Activated CD4-positive, alpha-beta T cell treated with anti-CD3 and anti-CD28 coated beads, Interleukin-2, amount 50 U/mL, for 16 hours (primary cell): ENCODE measurements at regions not wholly inside any gene's neighbourhood (a gene's known extent, or its start where the extent isn't known, plus 50 kb on each side); places are given as distances from the start of the nearest gene placed in this dataset.

Source experiments
- DNase-seq: peaks from one replicate; pipeline ENCODE4 v3.0.0-alpha.2; 2020

DNA sequence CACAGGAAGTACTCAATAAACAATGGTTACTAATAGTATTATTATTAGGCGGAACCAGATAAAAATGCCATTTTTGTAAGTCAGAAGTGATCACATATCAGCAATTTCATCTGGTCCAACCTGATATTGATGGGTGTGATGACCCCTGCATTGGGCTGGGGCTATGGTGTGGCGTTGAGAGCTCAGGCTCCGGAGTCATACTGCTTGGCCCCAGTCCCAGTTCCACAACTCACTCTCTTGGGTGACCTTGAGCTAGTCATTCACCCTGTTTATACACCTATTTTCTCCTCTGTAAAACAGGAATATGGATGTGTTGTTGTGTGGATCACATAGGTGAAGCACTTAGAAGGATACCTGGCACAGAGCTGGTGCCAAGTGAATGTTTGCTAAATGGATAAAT lies 229.4 kb upstream of the POU3F1 start:
- DNase-seq, result no peak

DNA sequence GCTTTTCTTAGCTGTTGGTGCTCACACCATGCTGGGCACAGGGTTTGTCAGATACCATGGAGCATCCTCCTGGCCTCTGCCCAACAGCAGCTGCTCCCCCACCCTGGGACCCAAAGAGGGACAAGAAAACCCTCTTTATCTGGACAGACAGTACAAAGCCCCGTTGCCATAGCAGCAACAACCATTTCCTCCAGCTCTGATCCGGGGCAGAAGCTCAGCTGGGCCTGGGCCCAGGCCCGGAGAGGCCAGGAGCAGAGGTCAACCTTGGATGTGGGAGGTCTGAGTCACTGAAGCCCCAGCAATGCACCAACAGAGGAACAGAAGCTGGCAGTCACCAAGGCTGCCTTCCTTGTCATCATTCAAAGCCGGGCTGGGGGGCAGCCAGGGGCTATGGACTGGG lies 228.4 kb upstream of the POU3F1 start:
- no peak for DNase-seq

DNA sequence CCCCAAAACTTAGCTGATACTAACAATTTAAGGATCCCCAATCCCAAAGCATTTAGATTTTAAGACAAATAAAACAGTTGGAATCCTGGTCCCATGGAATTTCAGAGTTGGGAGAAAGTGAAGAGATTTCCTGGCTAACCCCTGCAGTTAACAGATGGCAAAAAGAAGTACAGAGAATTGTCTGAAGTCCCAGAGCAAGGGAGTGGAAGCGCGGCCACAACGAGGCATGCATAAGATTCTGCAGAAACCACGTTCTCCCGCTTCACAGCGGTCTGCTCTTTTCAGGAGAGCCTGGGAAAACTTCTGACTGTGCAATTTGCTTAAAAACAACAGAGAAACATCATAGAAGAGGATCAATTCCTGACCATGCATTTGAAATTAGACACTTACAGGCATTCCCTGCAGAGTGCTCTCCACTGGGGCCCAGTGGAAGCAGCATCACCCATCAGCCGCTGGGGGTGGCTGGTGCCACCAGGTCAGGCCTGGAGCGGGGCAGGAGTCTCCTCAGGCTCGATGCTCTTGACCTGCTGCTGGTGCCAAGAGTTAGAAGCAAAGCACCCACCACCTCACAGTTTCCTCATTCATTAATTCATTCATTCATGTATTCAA lies 226.7 kb upstream of the POU3F1 start:
- no peak for DNase-seq

DNA sequence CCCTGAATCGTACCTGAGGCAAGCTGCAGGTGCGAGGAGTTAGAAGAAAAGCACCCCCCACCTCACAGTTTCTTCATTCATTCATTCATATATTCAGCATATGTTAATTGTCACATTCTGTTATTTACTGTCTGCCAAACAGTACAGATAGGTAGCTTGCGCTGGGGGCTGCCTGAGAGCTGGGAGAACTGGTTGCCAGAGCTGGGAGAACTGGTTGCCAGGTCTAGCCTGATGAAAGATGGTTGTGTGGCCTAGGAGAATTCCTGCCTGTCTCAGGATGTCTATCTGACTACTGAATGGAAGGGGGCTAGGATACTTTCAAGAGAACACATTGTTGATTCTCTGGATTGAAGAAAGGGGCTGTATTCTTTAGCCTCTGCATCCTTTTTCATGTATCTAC lies 225.9 kb upstream of the POU3F1 start:
- no peak for DNase-seq

DNA sequence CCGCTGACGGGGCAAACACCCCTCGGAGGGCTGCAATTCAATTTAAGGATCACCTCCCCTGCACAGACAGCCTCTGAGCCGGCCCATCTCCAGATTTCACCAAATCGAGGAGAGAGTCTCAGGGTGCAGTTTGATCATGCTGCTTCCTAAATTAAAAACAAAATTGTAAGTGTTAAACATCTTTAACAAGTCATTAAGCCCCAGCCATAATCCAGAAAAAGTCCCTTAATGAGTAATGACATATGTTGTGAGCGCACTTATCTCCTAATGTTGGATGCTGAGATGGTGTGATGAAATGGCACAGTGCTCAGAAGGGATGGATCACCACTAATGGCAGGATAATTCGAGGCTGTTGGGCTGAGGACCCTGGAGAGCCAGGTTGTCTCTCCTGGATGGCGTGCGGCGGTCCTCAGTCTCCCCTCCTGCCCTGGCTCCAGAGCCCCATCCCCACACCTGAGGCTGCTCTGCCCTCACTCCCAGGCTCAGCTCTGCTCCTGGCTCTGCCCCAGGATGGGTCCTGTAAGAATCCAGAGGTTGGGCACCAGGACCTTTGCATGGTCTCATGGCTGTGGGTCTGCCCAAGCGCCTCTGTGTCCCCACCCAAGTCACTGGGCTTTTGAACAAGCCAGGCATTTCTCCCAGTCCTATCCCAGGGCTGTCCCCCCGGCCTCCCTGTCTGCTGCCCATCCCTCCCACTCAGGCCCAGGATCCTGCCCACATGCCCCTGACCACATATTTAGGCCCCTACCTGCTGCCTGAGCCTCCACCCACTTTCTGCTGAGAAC lies 224.4 kb upstream of the POU3F1 start:
- DNase-seq, result no peak

DNA sequence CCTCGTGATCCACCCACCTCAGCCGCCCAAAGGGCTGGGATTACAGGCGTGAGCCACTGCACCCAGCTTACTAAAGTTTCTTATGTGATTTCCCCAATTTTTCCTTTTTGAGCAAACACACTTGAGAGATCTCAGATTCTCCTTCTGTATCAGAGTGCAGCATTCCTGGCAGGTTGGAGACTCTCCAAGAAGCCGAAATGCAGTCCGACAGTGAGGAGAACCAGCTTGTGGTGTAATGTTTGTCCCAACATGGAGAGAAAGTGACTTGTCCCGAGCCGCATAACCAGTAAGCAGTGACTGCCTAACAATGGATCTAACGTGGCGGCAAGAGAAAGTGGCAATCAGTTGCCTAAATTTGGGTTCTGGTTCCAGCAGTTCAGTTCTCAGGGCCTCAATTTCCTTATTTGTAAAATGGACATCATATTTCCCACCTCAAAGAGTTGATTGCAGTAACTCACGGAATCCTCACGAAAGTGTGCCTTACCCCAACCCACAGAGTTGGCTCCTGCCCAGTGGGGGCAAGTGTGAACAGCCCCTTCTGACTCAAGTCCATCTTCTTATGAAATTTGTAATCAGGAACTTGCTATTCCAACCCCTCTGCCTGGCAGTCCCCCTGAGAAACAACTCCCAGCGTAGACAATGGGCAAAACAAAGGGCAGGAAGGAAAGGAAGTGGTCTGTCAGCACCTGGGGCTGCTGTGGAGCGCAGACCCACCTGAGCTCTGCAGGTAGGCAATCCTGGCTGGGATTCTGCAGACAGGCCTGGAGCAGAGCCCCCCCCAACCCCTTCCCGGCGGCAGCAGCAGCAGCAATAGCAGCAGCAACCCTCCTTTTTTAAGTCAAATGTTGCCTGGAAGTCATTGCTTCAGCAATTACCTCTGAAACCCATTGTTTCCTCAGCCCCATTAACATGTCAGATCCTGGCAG lies 223.6 kb upstream of the POU3F1 start:
- DNase-seq, result no peak

DNA sequence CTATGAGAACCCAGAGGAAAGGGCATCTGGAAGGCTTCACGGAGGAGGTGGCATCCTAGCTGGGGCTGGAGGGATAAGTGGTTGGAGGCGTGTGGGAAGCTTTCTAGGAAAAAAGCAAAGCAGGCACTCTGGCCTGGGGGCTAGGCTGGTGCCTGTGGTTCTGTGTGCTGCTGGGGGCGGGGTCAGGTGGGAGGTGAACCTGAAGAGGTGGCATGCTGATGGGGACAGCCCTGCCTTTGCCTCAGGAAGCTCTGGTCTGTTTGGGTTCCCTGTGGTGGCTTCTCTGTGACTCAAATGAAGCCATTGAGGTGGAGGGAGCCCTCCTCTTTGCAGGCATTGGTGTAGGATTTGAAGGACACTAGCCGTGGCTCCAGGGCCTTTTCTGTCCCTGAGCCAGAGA lies 221.6 kb upstream of the POU3F1 start:
- no peak for DNase-seq

DNA sequence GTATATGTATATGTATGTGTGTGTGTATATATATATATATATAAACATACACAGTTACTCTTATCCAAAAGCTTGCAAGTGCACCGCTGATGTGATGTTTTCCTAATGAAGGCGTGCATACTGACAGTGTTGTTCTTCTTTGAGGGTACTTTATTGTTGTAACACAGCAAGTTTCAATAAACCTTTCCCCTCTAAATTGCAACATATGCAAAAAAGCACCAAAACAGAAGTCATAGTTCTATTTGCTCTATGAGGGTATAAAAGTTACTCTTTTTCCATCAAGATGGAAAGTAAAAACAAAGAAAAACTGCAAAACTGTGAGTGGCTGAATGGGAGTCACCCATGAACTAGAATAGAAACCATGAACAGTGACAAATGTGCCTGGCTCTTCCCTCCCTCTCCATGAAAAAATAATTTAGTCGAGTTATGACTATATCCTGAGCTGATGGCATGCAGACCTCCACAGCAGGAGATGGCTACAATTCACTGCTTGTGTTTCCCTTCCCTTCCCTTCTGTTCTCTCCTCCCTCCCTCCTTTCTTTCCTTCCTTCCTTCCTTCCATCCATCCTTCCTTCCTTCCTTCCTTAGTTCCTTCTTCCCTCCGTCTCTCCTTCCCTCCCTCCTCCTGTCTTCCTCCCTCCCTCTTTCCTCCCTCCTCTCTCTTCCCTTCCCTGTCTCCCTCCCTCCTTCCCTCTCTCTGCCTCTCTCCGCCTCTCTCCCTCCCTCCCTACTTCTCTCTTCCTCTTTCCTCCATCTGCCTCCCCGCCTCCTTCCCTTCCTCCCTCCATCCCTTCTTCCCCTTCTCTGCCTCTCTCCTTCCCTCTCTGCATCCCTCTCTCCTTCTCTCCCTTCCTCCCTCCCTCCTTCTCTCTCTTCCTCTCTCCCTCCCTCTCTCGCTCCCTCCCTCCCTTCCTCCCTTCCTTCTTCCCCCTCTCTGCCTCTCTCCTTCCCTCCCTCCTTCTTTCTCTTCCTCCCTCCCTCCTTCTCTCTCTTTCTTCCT lies 220.7 kb upstream of the POU3F1 start:
- no peak for DNase-seq

DNA sequence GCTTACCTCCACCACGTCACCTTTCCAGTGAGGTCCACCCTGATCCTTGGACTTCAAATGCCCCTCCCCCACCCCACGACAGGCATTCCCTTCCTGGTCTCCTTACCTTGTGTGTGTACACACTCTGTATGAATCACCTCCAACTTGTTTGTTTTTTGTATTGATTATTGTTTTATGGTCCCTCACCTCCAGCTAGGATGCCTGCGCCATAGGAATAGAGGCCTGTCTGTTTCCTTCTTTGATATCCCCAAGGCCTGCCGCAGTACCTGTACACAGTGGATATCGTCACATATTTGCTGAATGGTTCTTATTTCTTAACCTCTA lies 219.6 kb upstream of the POU3F1 start:
- no peak for DNase-seq

DNA sequence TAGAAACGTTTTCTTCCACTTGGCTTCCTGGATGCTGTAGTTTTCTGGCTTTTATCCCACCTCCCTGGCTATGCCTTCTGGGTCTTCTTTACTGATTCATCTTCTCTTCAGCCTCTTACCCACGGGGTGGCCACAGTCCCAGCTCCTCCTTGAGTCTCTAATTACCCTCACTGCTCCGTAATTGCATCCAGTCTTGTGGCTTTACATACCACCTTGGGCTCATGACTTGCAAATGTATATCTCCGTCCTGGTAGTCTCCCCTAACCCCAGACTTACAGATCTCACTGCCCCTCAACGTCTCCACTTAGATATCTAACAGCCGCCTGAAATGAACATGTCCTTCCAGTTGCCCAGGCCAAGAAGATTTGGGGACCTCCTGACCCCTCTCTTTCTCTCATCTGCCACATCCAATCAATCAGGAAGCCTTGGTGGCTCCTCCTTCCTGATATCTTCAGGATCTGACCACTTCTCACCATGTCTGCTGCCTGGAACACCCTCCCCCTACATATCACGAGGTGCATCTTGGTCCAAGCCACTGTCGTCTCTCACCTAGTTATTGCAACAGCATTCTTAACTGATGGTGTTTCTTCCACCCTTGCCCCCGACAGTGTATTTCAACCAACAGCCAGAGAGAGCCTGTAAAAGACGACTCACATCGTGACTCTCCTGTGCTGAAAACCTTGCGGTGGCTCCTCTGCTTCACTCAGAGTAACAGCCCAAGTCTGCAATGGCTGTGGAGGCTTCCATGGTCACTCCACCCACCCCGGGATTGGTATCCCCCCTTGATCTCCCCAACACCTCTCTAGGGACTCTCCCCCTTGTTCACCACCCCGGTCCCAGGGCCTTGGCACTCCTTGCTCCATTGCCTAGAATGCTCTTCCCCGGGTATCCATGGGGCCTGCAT lies 219.0 kb upstream of the POU3F1 start:
- DNase-seq, result no peak

DNA sequence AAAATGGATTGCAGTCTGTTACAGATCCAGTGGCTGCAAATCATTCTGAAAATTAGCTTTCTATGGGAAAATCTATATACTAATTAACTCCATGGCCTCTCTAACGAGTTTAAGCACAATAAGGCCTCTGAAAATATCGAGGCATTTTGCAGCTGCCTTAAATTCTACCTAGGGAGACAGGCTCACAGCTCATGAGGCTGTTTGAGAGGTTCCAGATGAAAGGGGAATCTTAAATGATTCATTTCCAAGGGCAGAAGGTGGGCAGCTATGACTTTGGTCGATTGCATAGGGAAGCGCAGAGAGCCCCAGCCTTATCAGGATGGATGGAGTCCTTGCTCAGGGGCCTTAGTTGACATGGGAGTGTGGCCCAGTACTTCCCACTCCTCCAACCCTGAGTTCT lies 216.8 kb upstream of the POU3F1 start:
- no peak for DNase-seq

DNA sequence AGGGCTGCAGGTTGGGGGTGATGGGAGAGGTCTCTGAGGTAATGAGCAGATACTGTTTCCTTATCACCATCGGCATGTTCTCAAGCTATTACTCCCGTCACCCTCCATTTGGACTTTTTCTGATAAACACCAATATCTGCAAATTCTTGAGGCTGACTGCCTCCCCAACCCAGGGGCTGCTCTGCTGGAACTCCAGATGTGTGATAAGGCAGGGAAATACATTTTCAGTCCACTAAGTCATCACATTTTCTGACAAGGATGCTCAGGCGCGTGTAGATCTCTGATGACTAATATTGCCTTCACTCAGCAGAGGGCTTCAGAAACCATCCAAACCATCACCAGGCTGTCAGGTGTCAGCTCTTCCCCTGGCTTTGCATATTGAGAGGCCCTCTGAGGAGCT lies 215.0 kb upstream of the POU3F1 start:
- DNase-seq, result no peak

DNA sequence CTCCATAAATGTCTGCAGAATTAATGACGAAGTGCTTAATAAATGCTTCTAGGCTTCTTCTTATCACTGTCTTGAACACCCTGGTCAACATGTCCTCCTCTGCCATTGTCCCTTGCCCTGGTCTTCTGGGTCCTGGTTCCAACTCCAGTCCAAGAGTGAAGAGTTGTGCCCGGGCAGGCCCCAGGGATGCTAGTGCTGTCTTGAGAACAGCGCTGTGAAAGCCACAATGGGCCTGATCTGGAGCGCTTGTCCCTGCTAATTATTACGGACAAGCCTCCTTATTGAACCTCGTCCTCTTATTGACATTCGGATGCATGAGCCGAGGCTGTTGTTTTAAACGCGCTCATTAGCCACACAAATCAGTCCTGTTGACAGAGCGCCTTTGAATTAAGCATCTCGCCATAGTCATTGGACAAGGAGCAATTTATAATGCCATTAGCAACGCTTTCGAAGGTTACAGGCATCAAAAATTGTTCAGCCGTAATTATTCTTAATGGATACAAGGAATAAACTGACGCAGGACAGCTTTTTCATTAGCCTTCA lies 211.6 kb upstream of the POU3F1 start:
- DNase-seq, result no peak

DNA sequence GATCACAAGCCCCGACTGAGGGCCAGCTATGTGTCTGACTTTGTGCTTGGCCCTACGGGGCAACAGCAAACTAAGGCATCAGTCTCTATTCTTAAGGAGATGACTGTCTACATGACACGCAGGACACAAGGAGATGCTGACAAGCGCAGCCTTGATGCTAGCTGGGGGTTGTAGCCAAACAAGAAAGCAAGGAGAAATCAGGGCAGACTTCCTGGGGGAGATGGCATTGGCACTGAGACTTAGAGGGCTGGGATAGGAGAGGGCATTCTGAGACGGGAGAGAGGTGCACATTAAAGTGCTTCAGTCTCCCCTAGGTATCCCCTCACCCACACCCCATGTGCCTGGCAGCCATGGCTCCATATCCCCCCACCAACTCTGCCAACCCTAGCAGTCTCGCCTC lies 210.8 kb upstream of the POU3F1 start:
- DNase-seq, result no peak

DNA sequence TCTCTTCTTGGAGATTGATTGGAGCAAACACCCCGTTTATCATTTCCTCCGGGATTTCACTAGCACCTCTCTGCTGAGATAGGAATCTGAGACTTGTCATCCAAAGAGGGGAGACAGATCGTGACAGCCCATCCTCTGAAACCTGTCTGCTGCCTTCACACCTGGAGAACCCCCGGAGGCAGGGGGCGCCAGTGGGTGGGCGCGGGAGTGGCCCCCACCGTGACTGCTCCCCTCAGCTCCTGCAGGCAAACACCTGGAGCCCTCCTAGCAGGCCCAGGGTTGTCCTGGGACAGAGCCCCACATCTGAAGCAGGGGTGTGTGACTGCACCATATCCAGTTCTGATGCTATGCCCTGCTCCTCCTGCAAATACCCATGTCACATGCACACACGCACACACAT lies 209.5 kb upstream of the POU3F1 start:
- no peak for DNase-seq

DNA sequence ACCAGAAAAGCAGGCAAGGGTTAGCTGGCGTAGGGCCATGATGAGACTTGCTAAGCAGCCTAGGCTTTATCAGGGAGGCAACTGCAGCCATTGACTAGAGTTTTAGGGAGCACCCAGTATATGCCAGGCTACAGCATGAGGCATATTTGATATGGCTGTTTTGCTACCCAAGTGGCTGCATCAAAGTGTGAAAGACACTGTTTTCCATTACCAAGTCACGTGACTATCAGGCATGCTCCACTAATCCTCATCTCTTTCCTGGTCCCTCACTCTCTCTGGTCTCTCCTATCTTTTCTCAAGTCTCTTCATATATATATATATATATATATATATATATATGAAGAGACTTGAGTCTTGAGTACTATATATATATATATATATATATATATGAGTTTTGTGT lies 206.7 kb upstream of the POU3F1 start:
- DNase-seq, result no peak

DNA sequence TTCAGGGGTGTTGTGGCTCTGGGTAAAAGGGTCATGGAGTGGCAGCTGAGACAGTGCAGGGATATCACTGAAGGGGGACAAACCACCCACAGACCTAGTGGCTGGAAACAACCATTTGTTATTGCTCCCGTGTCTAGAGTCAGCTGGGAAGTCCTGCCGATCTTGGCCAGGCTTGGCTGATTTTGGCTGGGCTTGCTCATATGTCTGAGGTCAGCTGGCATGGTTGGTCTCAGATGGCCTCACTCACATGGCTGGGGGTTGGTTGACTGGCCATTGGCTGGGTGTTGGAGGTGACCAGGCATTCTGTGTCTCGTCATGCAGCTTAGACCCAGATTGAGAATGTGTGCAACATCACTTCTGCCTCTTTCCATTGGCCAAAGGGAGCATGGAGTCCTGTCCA lies 203.8 kb upstream of the POU3F1 start:
- no peak for DNase-seq

DNA sequence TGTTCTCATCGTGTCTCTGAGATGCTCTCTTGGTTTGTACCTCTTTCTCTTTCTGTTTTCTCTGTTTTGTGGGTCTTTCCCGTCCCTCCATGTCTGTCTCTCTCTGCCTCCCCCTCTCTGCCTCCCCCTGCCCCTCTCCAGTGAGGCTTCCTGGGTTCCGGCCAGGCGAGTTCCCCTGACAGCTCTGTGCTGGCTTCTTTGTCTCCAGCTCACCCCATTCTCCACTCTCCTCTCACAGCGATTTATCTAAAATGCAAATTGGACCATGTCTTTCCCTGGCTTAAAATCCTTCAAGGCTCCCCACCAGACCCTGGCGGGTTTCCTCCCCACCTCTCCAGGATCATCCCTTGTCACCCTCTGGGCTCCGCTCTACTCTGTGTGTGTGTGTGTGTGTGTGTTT lies 202.4 kb upstream of the POU3F1 start:
- no peak for DNase-seq

DNA sequence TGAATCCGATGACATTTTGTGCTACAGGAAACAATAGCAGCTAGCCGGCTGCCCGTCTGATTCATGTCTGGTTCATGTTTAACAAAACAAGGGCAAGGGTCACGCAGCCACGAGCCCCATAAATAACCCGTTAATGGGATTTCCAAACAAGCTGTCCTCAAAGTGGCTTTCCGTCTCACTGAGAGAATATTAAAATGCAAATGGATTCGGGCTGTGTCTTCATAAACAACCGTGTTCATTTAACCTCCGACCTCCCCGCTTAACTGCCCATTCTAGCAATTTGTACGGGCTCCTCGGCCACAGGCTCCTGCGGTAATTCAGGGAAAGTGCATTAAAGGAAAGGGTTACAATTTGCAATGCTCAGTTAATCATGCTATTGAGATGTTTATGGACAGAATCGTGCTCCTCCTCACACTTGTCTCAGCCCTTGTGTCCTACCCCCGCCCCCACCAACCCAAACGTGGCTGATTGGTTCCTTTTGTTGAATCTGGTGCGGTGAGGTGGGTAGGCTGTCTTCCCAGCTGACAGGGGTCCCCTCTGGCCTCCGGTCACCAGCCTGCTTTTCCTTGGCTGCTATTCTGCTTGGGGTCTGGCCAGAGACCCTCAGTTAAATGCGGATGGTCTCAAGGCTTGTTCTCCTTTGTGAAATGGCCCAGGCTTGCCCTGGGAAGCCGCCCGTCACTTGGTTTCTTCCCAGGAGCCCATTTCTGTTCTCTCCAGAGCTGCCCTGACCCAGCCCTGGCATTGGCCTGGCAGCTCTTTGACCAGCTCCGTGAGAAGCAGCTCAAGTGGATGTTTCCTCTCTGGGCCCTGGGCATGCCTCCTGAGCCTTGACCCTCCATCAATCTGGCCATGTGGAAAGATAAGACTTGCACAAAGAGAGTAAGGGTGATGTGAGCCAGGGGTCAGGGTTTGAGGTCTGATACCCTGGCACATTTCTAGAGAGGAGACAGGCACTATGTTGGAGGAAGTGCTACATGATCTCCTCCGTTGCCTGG lies 200.7 kb upstream of the POU3F1 start:
- no peak for DNase-seq

DNA sequence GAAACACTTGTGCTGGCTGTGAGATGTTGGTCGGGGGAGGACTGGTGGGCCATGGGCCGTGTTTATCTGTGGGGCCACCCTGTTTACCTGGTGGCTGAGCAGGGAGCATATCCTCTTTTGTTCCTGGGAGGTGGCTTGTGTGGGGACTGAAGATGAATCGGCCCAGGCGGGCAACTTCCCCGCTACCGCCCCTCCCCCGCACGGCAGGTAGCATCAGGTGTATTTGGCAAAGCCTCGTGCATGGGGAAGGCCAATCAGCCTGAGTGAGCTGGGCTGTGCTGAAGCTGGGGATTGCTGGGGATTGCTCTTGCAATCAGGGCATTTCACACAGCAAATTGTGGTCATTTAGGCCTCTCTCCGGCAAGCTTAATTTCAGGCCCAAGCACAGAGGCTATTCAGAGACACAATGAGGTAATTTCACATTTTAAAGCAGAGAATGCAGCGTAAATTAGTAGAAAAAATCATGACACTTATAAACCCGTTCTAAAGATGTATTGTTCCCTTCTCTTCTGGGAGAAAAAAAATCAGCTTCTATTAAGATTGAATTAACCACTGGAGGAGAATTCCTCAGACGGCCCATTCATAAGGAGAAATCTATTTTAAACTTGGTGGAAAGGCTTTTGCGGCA lies 197.7 kb upstream of the POU3F1 start:
- no peak for DNase-seq
